ENCODE measurements at regions not wholly inside any gene's neighbourhood (a gene's known extent, or its start where the extent isn't known, plus 50 kb on each side); places are given as distances from the start of the nearest gene placed in this dataset.

- no peak for TF ChIP-seq CTCF (IDR thresholded peaks at IDR 0.05; ENCODE audit: low read depth, low read length)
- no peak overlapping the region for H3K4me3 ChIP-seq (replicated peaks in 1 of 2; ENCODE audit: low read depth in 2 of 2, low read length in 2 of 2)
- no peak for DNase-seq (ENCODE audit: low read depth in 2 of 2)
Observed at GRCh38 chr6:134823710-134824034, 126.2 kb downstream of the ALDH8A1 start.

- DNase-seq (ENCODE audit: low read depth in 2 of 2), result peak; percentile 92 to 93
- TF ChIP-seq CTCF (IDR thresholded peaks at IDR 0.05; ENCODE audit: low read depth, low read length), result peak; percentile 89
- no peak overlapping the region for H3K4me3 ChIP-seq (replicated peaks in 1 of 2; ENCODE audit: low read depth in 2 of 2, low read length in 2 of 2)
Observed at GRCh38 chr6:134822920-134823709, 126.8 kb downstream of the ALDH8A1 start.

GRCh38 chr6:134821928-134822864 is 127.7 kb downstream of the ALDH8A1 start:
- H3K4me3 ChIP-seq (replicated peaks in 1 of 2; ENCODE audit: low read depth in 2 of 2, low read length in 2 of 2), result no peak overlapping the region
- no peak for TF ChIP-seq CTCF (IDR thresholded peaks at IDR 0.05; ENCODE audit: low read depth, low read length)

GRCh38 chr6:134821397-134821796 is 128.5 kb downstream of the ALDH8A1 start:
- H3K4me3 ChIP-seq (replicated peaks in 1 of 2; ENCODE audit: low read depth in 2 of 2, low read length in 2 of 2), result no peak overlapping the region
- TF ChIP-seq CTCF (IDR thresholded peaks at IDR 0.05; ENCODE audit: low read depth, low read length), result no peak
- no peak for DNase-seq (ENCODE audit: low read depth in 2 of 2)

More at GRCh38 chr6:134821928-134822864, 127.7 kb downstream of the ALDH8A1 start:
- peak in 1 of 2 donors; percentile 51 for DNase-seq (ENCODE audit: low read depth in 2 of 2)

GRCh38 chr6:134819863-134820800 is 129.8 kb downstream of the ALDH8A1 start:
- TF ChIP-seq CTCF (IDR thresholded peaks at IDR 0.05; ENCODE audit: low read depth, low read length), result no peak
- DNase-seq (ENCODE audit: low read depth in 2 of 2), result peak in 1 of 2 donors; percentile 34
- no peak overlapping the region for H3K4me3 ChIP-seq (replicated peaks in 1 of 2; ENCODE audit: low read depth in 2 of 2, low read length in 2 of 2)

- peak in 1 of 2 donors; percentile 6 for DNase-seq (ENCODE audit: low read depth in 2 of 2)
- no peak for TF ChIP-seq CTCF (IDR thresholded peaks at IDR 0.05; ENCODE audit: low read depth, low read length)
- no peak overlapping the region for H3K4me3 ChIP-seq (replicated peaks in 1 of 2; ENCODE audit: low read depth in 2 of 2, low read length in 2 of 2)
Observed at GRCh38 chr6:134819236-134819635, 130.7 kb downstream of the ALDH8A1 start.

Data from cardiac fibroblast (primary cell).